Lower leg skin (tissue), 4 donors: ENCODE measurements at regions not wholly inside any gene's neighbourhood (a gene's known extent, or its start where the extent isn't known, plus 50 kb on each side); places are given as distances from the start of the nearest gene placed in this dataset.
"Not testable (repeated sequence)": the region's sequence is repeated elsewhere in the genome, so short reads cannot be mapped to it uniquely, and the experiment has no call there.

Experiments used
- DNase-seq, 2 donors: peaks; one replicate each; pipeline ENCODE4 v3.0.0-alpha.2; 2019; ENCODE audit warnings: low spot score in 2 of 2
- H3K4me3 ChIP-seq: fragments of 200-600 bp; sonication (generic); 2 replicates; pipeline ENCODE4 v1.5.1; 2017; ENCODE audit warnings: mild to moderate bottlenecking, low read depth; ENCODE audit not compliant: poor library complexity, severe bottlenecking
- CTCF ChIP-seq, 3 donors: fragments of 450-650 bp; IDR thresholded peaks; one replicate each; pipeline ENCODE4 v1.5.1; 2016; ENCODE audit warnings: antibody characterized with exemption in 3 of 3, mild to moderate bottlenecking in 3 of 3, moderate library complexity in 2 of 3
- POLR2A ChIP-seq, 2 donors: fragments of 450-650 bp; IDR thresholded peaks; one replicate each; pipeline ENCODE4 v1.6.1; 2016 to 2017; ENCODE audit warnings: antibody characterized with exemption in 2 of 2, mild to moderate bottlenecking in 1 of 2, moderate library complexity in 1 of 2
- WGBS, 2 donors: methylation state at CpG; one replicate each; pipeline ENCODE4 v1.1.5; 2018; 5-methylcytosine and 5-hydroxymethylcytosine counted together
- intact Hi-C: fragments of 100-400 bp; cut with DNase I; formaldehyde crosslinking; loops from one replicate; pipeline ENCODE4 v1.15.0; 2023; ENCODE audit warnings: low total_unique reads

- WGBS, 2 donors: 82 to 84% methylated on average over 4 of the region's 4 CpGs
- no peak overlapping the region for H3K4me3 ChIP-seq
- intact Hi-C loops: no loop called here
- TF ChIP-seq CTCF (IDR thresholded peaks at IDR 0.05) (no peak), POLR2A (IDR thresholded peaks at IDR 0.05) (no peak)
- no peak for DNase-seq
Observed at GRCh38 chr4:173647902-173648301, 117.9 kb upstream of the HAND2 start.

GRCh38 chr4:173642509-173642908 lies 112.5 kb upstream of the HAND2 start:
- no peak overlapping the region for H3K4me3 ChIP-seq
- no peak for DNase-seq
- TF ChIP-seq POLR2A (IDR thresholded peaks at IDR 0.05): no peak
- no peak for TF ChIP-seq CTCF (IDR thresholded peaks at IDR 0.05)
- 19 to 27% methylated on average over 3 of the region's 3 CpGs for WGBS, 2 donors
- intact Hi-C loops: no loop called here

- intact Hi-C loops: no loop called here
- DNase-seq: no peak
- no peak overlapping the region for H3K4me3 ChIP-seq
- TF ChIP-seq POLR2A (IDR thresholded peaks at IDR 0.05) (no peak), CTCF (IDR thresholded peaks at IDR 0.05) (no peak)
Observed at GRCh38 chr4:173635395-173635794, 105.4 kb upstream of the HAND2 start.

- intact Hi-C loops: no loop called here
- H3K4me3 ChIP-seq: no peak overlapping the region
- TF ChIP-seq POLR2A (IDR thresholded peaks at IDR 0.05) (no peak), CTCF (IDR thresholded peaks at IDR 0.05) (no peak)
- 81 to 87% methylated on average over 1 of the region's 1 CpG for WGBS, 2 donors
- no peak for DNase-seq
Observed at GRCh38 chr4:173626277-173626676, 96.2 kb upstream of the HAND2 start.

GRCh38 chr4:173618648-173619047 lies 88.6 kb upstream of the HAND2 start:
- intact Hi-C loops, DNase-seq, H3K4me3 ChIP-seq: not testable (repeated sequence)
- 85 to 100% methylated on average over 3 to 5 of the region's 5 CpGs for WGBS, 2 donors

- H3K4me3 ChIP-seq: no peak overlapping the region
- WGBS, 2 donors: 85 to 91% methylated on average over 2 of the region's 2 CpGs
- no peak for DNase-seq
- TF ChIP-seq CTCF (IDR thresholded peaks at IDR 0.05) (no peak), POLR2A (IDR thresholded peaks at IDR 0.05) (no peak)
- intact Hi-C loops: no loop called here
Observed at GRCh38 chr4:173609158-173609557, 79.1 kb upstream of the HAND2 start.

GRCh38 chr4:173608632-173609031 lies 78.6 kb upstream of the HAND2 start:
- intact Hi-C loops, H3K4me3 ChIP-seq, DNase-seq: not testable (repeated sequence)
- 49 to 59% methylated on average over 14 to 15 of the region's 15 CpGs for WGBS, 2 donors
